ENCODE measurements at regions not wholly inside any gene's neighbourhood (a gene's known extent, or its start where the extent isn't known, plus 50 kb on each side); places are given as distances from the start of the nearest gene placed in this dataset.

GRCh38 chr6:25155211-25155610 lies 124.0 kb upstream of the CARMIL1 start:
- no peak for TF ChIP-seq TP53 (CRISPR knock-in tag; IDR thresholded peaks at IDR 0.05)
- TF ChIP-seq, protein P1, sequence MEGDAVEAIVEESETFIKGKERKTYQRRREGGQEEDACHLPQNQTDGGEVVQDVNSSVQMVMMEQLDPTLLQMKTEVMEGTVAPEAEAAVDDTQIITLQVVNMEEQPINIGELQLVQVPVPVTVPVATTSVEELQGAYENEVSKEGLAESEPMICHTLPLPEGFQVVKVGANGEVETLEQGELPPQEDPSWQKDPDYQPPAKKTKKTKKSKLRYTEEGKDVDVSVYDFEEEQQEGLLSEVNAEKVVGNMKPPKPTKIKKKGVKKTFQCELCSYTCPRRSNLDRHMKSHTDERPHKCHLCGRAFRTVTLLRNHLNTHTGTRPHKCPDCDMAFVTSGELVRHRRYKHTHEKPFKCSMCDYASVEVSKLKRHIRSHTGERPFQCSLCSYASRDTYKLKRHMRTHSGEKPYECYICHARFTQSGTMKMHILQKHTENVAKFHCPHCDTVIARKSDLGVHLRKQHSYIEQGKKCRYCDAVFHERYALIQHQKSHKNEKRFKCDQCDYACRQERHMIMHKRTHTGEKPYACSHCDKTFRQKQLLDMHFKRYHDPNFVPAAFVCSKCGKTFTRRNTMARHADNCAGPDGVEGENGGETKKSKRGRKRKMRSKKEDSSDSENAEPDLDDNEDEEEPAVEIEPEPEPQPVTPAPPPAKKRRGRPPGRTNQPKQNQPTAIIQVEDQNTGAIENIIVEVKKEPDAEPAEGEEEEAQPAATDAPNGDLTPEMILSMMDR (IDR thresholded peaks at IDR 0.05), result no peak
- no peak for TF ChIP-seq ESRRA (CRISPR knock-in tag; IDR thresholded peaks at IDR 0.05; ENCODE audit: borderline replicate concordance)
- no peak for TF ChIP-seq FOXP1 (CRISPR knock-in tag; IDR thresholded peaks at IDR 0.05; ENCODE audit: borderline replicate concordance)
- no peak for TF ChIP-seq USF2 (CRISPR knock-in tag; IDR thresholded peaks at IDR 0.05)
- TF ChIP-seq MAX (CRISPR knock-in tag; IDR thresholded peaks at IDR 0.05), result no peak
- no peak for TF ChIP-seq SP1 (CRISPR knock-in tag; conservative IDR thresholded peaks at IDR 0.05)

Measured in WTC11 (cell line).